Activated CD8-positive, alpha-beta T cell treated with anti-CD3 and anti-CD28 coated beads for 36 hours (primary cell): ENCODE measurements at regions not wholly inside any gene's neighbourhood (a gene's known extent, or its start where the extent isn't known, plus 50 kb on each side); places are given as distances from the start of the nearest gene placed in this dataset.

Experiments used
- ATAC-seq: fragments of 200-7000 bp; cut with Tn5 transposase; one replicate; pipeline ENCODE4 v1.10.0; 2021; ENCODE audit warnings: mild to moderate bottlenecking, moderate library complexity
- CTCF ChIA-PET: fragments of 350-600 bp; sonication (Branson Sonifier 250); formaldehyde crosslinking; loops from one replicate; lab custom pipeline; 2021; ENCODE audit warnings: antibody characterized with exemption; lab: Charles Lee
- POLR2A ChIA-PET: fragments of 350-600 bp; sonication (Branson Sonifier 250); formaldehyde crosslinking; loops from one replicate; lab custom pipeline; 2021; ENCODE audit warnings: antibody characterized with exemption; lab: Charles Lee
- DNase-seq: peaks from one replicate; pipeline ENCODE4 v3.0.0-alpha.2; 2020
- H3K27ac Mint-ChIP-seq: one replicate; pipeline ENCODE4 v1.8.0; 2021; ENCODE audit warnings: mild to moderate bottlenecking, mixed read lengths
- H3K27me3 Mint-ChIP-seq: one replicate; pipeline ENCODE4 v1.8.0; 2021; ENCODE audit warnings: mixed read lengths
- H3K36me3 Mint-ChIP-seq: one replicate; pipeline ENCODE4 v1.8.0; 2021; ENCODE audit warnings: low read depth, mixed read lengths
- H3K4me1 Mint-ChIP-seq: one replicate; pipeline ENCODE4 v1.8.0; 2021; ENCODE audit warnings: low read depth, mixed read lengths
- H3K4me3 Mint-ChIP-seq: one replicate; pipeline ENCODE4 v1.8.0; 2021; ENCODE audit warnings: mild to moderate bottlenecking, moderate library complexity, mixed read lengths
- H3K9me3 Mint-ChIP-seq: one replicate; pipeline ENCODE4 v1.8.0; 2021; ENCODE audit warnings: mixed read lengths
- intact Hi-C: fragments of 100-400 bp; cut with micrococcal nuclease; formaldehyde crosslinking; loops from one replicate; pipeline ENCODE4 v1.10.0; 2022
- TF ChIP-seq, protein P1 (sequence below): fragments of 200-600 bp; IDR thresholded peaks from one replicate; pipeline ENCODE4 v1.8.0; 2022; ENCODE audit warnings: antibody characterized with exemption, mild to moderate bottlenecking

GRCh38 chr9:17059465-17059864, 75.4 kb upstream of the CNTLN start:
- ChIA-PET CTCF (no interaction called here), POLR2A (no interaction called here)
- H3K27me3 Mint-ChIP-seq: no peaks in the 10 kb centered on the region
- no peak overlapping the region for H3K27ac Mint-ChIP-seq
- TF ChIP-seq, protein P1, sequence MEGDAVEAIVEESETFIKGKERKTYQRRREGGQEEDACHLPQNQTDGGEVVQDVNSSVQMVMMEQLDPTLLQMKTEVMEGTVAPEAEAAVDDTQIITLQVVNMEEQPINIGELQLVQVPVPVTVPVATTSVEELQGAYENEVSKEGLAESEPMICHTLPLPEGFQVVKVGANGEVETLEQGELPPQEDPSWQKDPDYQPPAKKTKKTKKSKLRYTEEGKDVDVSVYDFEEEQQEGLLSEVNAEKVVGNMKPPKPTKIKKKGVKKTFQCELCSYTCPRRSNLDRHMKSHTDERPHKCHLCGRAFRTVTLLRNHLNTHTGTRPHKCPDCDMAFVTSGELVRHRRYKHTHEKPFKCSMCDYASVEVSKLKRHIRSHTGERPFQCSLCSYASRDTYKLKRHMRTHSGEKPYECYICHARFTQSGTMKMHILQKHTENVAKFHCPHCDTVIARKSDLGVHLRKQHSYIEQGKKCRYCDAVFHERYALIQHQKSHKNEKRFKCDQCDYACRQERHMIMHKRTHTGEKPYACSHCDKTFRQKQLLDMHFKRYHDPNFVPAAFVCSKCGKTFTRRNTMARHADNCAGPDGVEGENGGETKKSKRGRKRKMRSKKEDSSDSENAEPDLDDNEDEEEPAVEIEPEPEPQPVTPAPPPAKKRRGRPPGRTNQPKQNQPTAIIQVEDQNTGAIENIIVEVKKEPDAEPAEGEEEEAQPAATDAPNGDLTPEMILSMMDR: no peak
- intact Hi-C loops: no loop called here
- DNase-seq: no peak
- no peak overlapping the region for H3K4me3 Mint-ChIP-seq
- no peaks in the 10 kb centered on the region for H3K36me3 Mint-ChIP-seq
- H3K9me3 Mint-ChIP-seq: peaks cover 2% of the 10 kb centered on the region
- no peaks in the 10 kb centered on the region for H3K4me1 Mint-ChIP-seq
- no peak for ATAC-seq

DNA sequence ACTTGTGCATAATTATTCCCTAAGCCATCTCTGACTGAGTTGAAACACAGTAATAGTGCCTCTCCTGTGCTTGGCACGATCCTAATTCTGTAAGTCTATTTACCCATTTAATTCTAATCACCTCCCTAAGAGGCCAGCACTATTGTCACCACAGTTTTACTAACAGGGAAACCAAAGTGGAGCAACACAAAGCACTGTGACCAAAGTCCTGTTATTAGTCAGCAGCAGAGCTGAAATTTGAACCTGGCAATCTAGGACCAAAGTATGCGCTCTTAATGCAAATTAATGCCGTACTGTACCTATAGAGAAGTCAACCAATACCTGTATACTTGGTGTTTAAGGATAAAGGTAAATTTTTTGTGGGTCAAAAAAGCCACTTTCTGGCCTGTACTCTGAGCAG, 77.1 kb upstream of the CNTLN start:
- H3K27me3 Mint-ChIP-seq: no peaks in the 10 kb centered on the region
- no peak for DNase-seq
- no peak overlapping the region for H3K4me3 Mint-ChIP-seq
- ChIA-PET CTCF (no interaction called here), POLR2A (interaction anchor here (0.6 kb wide), 1 partner anchor 263 kb away, joined by 3 read pairs; no protein-coding TSS in a partner anchor)
- no peaks in the 10 kb centered on the region for H3K36me3 Mint-ChIP-seq
- no peak for ATAC-seq
- intact Hi-C loops: no loop called here
- no peaks in the 10 kb centered on the region for H3K4me1 Mint-ChIP-seq
- H3K27ac Mint-ChIP-seq: no peak overlapping the region
- peaks cover 2% of the 10 kb centered on the region for H3K9me3 Mint-ChIP-seq
- TF ChIP-seq, protein P1: no peak

- Mint-ChIP-seq H3K27me3 (no peaks in the 10 kb centered on the region), H3K4me1 (no peaks in the 10 kb centered on the region), H3K27ac (no peak overlapping the region), H3K36me3 (no peaks in the 10 kb centered on the region), H3K4me3 (no peak overlapping the region), H3K9me3 (peaks cover 9% of the 10 kb centered on the region)
- ATAC-seq (no peak), DNase-seq (no peak)
- TF ChIP-seq, protein P1: no peak
- ChIA-PET CTCF (no interaction called here), POLR2A (no interaction called here)
- intact Hi-C loops: no loop called here
These were observed 82.2 kb upstream of the CNTLN start for GRCh38 chr9:17052626-17053025.

GRCh38 chr9:17045381-17045940, 89.4 kb upstream of the CNTLN start:
- H3K9me3 Mint-ChIP-seq: peaks cover 7% of the 10 kb centered on the region
- ChIA-PET CTCF (no interaction called here), POLR2A (no interaction called here)
- no peak overlapping the region for H3K4me3 Mint-ChIP-seq
- H3K27ac Mint-ChIP-seq: no peak overlapping the region
- H3K27me3 Mint-ChIP-seq: no peaks in the 10 kb centered on the region
- ATAC-seq: no peak
- no peaks in the 10 kb centered on the region for H3K4me1 Mint-ChIP-seq
- TF ChIP-seq, protein P1: no peak
- DNase-seq: no peak
- no peaks in the 10 kb centered on the region for H3K36me3 Mint-ChIP-seq
- intact Hi-C loops: no loop called here

- ATAC-seq (no peak), DNase-seq (no peak)
- no peak overlapping the region for H3K4me3 Mint-ChIP-seq
- H3K4me1 Mint-ChIP-seq: no peaks in the 10 kb centered on the region
- intact Hi-C loops: no loop called here
- CTCF ChIA-PET: no interaction called here
- no peaks in the 10 kb centered on the region for H3K36me3 Mint-ChIP-seq
- POLR2A ChIA-PET: no interaction called here
- TF ChIP-seq, protein P1: no peak
- no peaks in the 10 kb centered on the region for H3K27me3 Mint-ChIP-seq
- peaks cover 10% of the 10 kb centered on the region for H3K9me3 Mint-ChIP-seq
- H3K27ac Mint-ChIP-seq: no peak overlapping the region
These were observed 103.3 kb upstream of the CNTLN start for GRCh38 chr9:17031546-17031945.
